ENCODE measurements at regions not wholly inside any gene's neighbourhood (a gene's known extent, or its start where the extent isn't known, plus 50 kb on each side); places are given as distances from the start of the nearest gene placed in this dataset.
"Not testable (repeated sequence)": the region's sequence is repeated elsewhere in the genome, so short reads cannot be mapped to it uniquely, and the experiment has no call there.

- no peak for DNase-seq (ENCODE audit: low read depth in 4 of 4, low spot score in 3 of 4)
Measured at GRCh38 chr18:76721207-76721996, 101.0 kb upstream of the ZNF236 start.

GRCh38 chr18:76720683-76721082, 101.7 kb upstream of the ZNF236 start:
- DNase-seq (ENCODE audit: low read depth in 4 of 4, low spot score in 3 of 4), result no peak

GRCh38 chr18:76715012-76715610, 107.2 kb upstream of the ZNF236 start:
- DNase-seq (ENCODE audit: low read depth in 4 of 4, low spot score in 3 of 4), result no peak

- DNase-seq (ENCODE audit: low read depth in 4 of 4, low spot score in 3 of 4), result no peak
Measured at GRCh38 chr18:76713432-76713831, 108.9 kb upstream of the ZNF236 start.

- no peak for DNase-seq (ENCODE audit: low read depth in 4 of 4, low spot score in 3 of 4)
Measured at GRCh38 chr18:76712511-76713140, 109.7 kb upstream of the ZNF236 start.

- no peak for DNase-seq (ENCODE audit: low read depth in 4 of 4, low spot score in 3 of 4)
Measured at GRCh38 chr18:76710646-76711520, 111.5 kb upstream of the ZNF236 start.

- DNase-seq (ENCODE audit: low read depth in 4 of 4, low spot score in 3 of 4), result peak in 2 of 4 donors; percentile 49 to 60
Measured at GRCh38 chr18:76709659-76710645, 112.4 kb upstream of the ZNF236 start.

- DNase-seq (ENCODE audit: low read depth in 4 of 4, low spot score in 3 of 4), result no peak
Measured at GRCh38 chr18:76708722-76709353, 113.5 kb upstream of the ZNF236 start.

GRCh38 chr18:76708071-76708721, 114.2 kb upstream of the ZNF236 start:
- DNase-seq (ENCODE audit: low read depth in 4 of 4, low spot score in 3 of 4), result no peak

- no peak for DNase-seq (ENCODE audit: low read depth in 4 of 4, low spot score in 3 of 4)
Measured at GRCh38 chr18:76707534-76707933, 114.8 kb upstream of the ZNF236 start.

- DNase-seq (ENCODE audit: low read depth in 4 of 4, low spot score in 3 of 4), result not testable (repeated sequence)
Measured at GRCh38 chr18:76704589-76704988, 117.8 kb upstream of the ZNF236 start.

GRCh38 chr18:76699923-76700322, 122.4 kb upstream of the ZNF236 start:
- DNase-seq (ENCODE audit: low read depth in 4 of 4, low spot score in 3 of 4), result no peak

- DNase-seq (ENCODE audit: low read depth in 4 of 4, low spot score in 3 of 4), result no peak
Measured at GRCh38 chr18:76697441-76697901, 124.9 kb upstream of the ZNF236 start.

- no peak for DNase-seq (ENCODE audit: low read depth in 4 of 4, low spot score in 3 of 4)
Measured at GRCh38 chr18:76691800-76692199, 130.6 kb upstream of the ZNF236 start.

GRCh38 chr18:76689646-76690264, 132.6 kb upstream of the ZNF236 start:
- no peak for DNase-seq (ENCODE audit: low read depth in 4 of 4, low spot score in 3 of 4)

GRCh38 chr18:76688724-76689472, 133.5 kb upstream of the ZNF236 start:
- no peak for DNase-seq (ENCODE audit: low read depth in 4 of 4, low spot score in 3 of 4)

- no peak for DNase-seq (ENCODE audit: low read depth in 4 of 4, low spot score in 3 of 4)
Measured at GRCh38 chr18:76687304-76687962, 134.9 kb upstream of the ZNF236 start.
